WERI-Rb-1 (cell line): ENCODE measurements at regions not wholly inside any gene's neighbourhood (a gene's known extent, or its start where the extent isn't known, plus 50 kb on each side); places are given as distances from the start of the nearest gene placed in this dataset.

Source experiments
- DNase-seq: peaks from one replicate; pipeline ENCODE4 v3.0.0-alpha.2; 2020
- H3K27ac ChIP-seq: fragments of 250-450 bp; sonication (Bioruptor Pico); 2 replicates; pipeline ENCODE4 v1.5.1; 2020; ENCODE audit warnings: mild to moderate bottlenecking, moderate library complexity
- H3K27me3 ChIP-seq: fragments of 250-450 bp; sonication (Bioruptor Pico); 2 replicates; pipeline ENCODE4 v1.5.1; 2021; ENCODE audit warnings: mild to moderate bottlenecking, low read depth, moderate library complexity; ENCODE audit not compliant: insufficient read depth, severe bottlenecking
- H3K36me3 ChIP-seq: fragments of 250-450 bp; sonication (Bioruptor Pico); 2 replicates; pipeline ENCODE4 v1.5.1; 2020; ENCODE audit warnings: mild to moderate bottlenecking, moderate library complexity
- H3K4me3 ChIP-seq: 2 replicates; pipeline ENCODE4 v1.5.1; 2011; ENCODE audit warnings: low read depth, mild to moderate bottlenecking, control low read depth, low read length
- H3K9me3 ChIP-seq: fragments of 250-450 bp; sonication (Bioruptor Pico); 2 replicates; pipeline ENCODE4 v1.5.1; 2021; ENCODE audit warnings: mild to moderate bottlenecking, moderate library complexity; ENCODE audit not compliant: severe bottlenecking
- TF ChIP-seq, protein P1 (sequence below): IDR thresholded peaks from 2 replicates; pipeline ENCODE4 v1.5.1; 2011; ENCODE audit warnings: low read depth, mild to moderate bottlenecking, control low read depth, inconsistent platforms, low read length

- Histone ChIP-seq H3K9me3 (no peaks in the 10 kb centered on the region), H3K27ac (no peak overlapping the region), H3K4me3 (no peak overlapping the region), H3K36me3 (no peaks in the 10 kb centered on the region), H3K27me3 (no peaks in the 10 kb centered on the region)
- no peak for DNase-seq
- TF ChIP-seq, protein P1, sequence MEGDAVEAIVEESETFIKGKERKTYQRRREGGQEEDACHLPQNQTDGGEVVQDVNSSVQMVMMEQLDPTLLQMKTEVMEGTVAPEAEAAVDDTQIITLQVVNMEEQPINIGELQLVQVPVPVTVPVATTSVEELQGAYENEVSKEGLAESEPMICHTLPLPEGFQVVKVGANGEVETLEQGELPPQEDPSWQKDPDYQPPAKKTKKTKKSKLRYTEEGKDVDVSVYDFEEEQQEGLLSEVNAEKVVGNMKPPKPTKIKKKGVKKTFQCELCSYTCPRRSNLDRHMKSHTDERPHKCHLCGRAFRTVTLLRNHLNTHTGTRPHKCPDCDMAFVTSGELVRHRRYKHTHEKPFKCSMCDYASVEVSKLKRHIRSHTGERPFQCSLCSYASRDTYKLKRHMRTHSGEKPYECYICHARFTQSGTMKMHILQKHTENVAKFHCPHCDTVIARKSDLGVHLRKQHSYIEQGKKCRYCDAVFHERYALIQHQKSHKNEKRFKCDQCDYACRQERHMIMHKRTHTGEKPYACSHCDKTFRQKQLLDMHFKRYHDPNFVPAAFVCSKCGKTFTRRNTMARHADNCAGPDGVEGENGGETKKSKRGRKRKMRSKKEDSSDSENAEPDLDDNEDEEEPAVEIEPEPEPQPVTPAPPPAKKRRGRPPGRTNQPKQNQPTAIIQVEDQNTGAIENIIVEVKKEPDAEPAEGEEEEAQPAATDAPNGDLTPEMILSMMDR = no peak
Measured at GRCh38 chr13:83221256-83221655, 661.0 kb downstream of the SLITRK1 start.

DNA sequence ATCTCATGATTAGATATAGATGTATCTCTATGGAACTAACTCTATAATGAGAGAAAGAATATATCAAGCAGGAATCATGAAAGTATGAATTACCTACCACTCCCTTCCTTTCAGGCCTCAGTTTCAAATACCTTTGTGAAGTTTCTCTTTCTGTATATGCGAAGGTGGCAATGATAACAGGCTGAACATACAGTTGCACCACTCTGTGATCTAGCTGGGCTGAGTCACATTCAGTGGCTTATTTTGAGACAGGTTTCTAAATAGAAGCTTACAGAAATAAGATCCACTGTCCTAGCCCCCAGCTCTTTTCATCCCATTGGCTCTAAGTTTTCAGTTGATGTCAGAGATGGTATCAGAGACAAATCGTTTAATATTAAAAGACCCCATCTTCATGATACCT is 662.0 kb downstream of the SLITRK1 start:
- TF ChIP-seq, protein P1 = no peak
- no peak for DNase-seq
- Histone ChIP-seq H3K27ac (no peak overlapping the region), H3K27me3 (no peaks in the 10 kb centered on the region), H3K36me3 (no peaks in the 10 kb centered on the region), H3K9me3 (no peaks in the 10 kb centered on the region), H3K4me3 (no peak overlapping the region)

GRCh38 chr13:83219832-83220231 is 662.4 kb downstream of the SLITRK1 start:
- no peak for DNase-seq
- Histone ChIP-seq H3K9me3 (no peaks in the 10 kb centered on the region), H3K27ac (no peak overlapping the region), H3K4me3 (no peak overlapping the region), H3K27me3 (no peaks in the 10 kb centered on the region), H3K36me3 (no peaks in the 10 kb centered on the region)
- TF ChIP-seq, protein P1 = no peak

DNA sequence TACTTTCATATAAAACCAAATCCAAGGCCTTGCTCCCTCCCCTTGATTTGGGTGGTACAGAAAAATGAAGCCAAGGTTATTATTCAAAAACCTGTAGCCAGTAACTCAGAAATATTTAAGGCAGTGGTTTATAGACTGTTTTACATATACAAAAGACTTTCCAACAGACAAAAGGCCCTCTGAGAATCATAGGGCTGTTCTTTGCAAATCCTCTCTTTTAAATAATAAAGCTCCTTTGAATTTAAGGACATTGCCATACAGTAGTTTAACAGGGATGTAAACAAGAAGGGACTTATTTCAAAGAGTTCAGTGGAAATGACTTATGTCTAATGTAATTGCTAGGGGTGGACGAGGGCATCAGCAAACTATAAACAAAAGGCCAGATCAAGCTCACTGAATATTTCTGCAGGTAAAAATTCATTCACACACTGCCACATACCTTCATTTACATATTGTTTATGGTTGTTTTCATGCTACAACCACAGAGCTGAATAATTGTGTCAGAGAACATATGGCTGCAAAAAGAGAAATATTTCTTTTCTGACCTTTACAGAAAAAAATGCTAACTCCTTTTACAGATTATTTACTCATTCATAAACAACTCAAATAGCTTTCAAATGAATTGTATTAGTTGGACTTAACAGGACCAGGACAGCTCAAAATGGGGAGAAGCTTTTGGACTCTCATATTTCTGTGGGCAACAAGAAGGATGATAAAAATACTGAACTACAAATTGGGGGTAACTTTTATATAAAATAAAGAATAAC is 665.6 kb downstream of the SLITRK1 start:
- Histone ChIP-seq H3K4me3 (no peak overlapping the region), H3K27ac (no peak overlapping the region), H3K27me3 (no peaks in the 10 kb centered on the region), H3K36me3 (no peaks in the 10 kb centered on the region), H3K9me3 (no peaks in the 10 kb centered on the region)
- no peak for DNase-seq
- TF ChIP-seq, protein P1 = no peak

DNA sequence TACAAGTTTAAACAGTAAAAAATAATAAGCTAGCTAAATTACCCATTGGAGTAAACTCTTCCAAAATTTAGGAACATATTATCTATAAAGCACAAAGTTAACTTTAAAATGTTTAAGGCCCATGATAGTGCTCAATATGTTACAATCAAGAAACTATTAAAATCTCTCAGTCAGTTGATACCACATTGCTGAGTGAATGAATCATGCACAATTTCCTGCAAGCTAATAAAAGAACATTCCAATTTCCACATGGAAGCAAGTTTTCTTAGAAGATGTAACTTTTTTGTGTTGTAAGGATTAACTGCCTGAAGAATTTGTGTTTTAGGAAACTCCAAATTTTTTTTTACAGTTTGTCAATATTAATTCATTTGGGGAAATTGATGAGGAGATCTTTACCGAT is 666.6 kb downstream of the SLITRK1 start:
- Histone ChIP-seq H3K36me3 (no peaks in the 10 kb centered on the region), H3K4me3 (no peak overlapping the region), H3K9me3 (no peaks in the 10 kb centered on the region), H3K27me3 (no peaks in the 10 kb centered on the region), H3K27ac (no peak overlapping the region)
- TF ChIP-seq, protein P1 = no peak
- no peak for DNase-seq

GRCh38 chr13:83214452-83214851 is 667.8 kb downstream of the SLITRK1 start:
- H3K36me3 ChIP-seq = no peaks in the 10 kb centered on the region
- no peak overlapping the region for H3K27ac ChIP-seq
- H3K9me3 ChIP-seq = no peaks in the 10 kb centered on the region
- DNase-seq = no peak
- H3K4me3 ChIP-seq = no peak overlapping the region
- H3K27me3 ChIP-seq = no peaks in the 10 kb centered on the region
- TF ChIP-seq, protein P1 = no peak
